WTC11 (cell line): ENCODE measurements at regions not wholly inside any gene's neighbourhood (a gene's known extent, or its start where the extent isn't known, plus 50 kb on each side); places are given as distances from the start of the nearest gene placed in this dataset.

ENCODE experiments used
- ATAC-seq: fragments of 200-7000 bp; cut with Tn5 transposase; 2 replicates; pipeline ENCODE4 v1.10.0; 2021; ENCODE audit warnings: mild to moderate bottlenecking, moderate library complexity
- CTCF ChIA-PET: fragments of 300-600 bp; sonication (Branson Sonifier 250); formaldehyde crosslinking; loops from one replicate; lab custom pipeline; 2021; ENCODE audit warnings: antibody characterized with exemption; lab: Charles Lee
- POLR2A ChIA-PET: fragments of 350-600 bp; sonication (Branson Sonifier 250); formaldehyde crosslinking; loops from one replicate; lab custom pipeline; 2021; ENCODE audit warnings: antibody characterized with exemption; lab: Charles Lee
- DNase-seq: peaks from one replicate; pipeline ENCODE4 v3.0.0; 2021; ENCODE audit warnings: low spot score
- H3K27ac Mint-ChIP-seq: 2 replicates; pipeline ENCODE4 v1.8.0; 2021; ENCODE audit warnings: mixed read lengths
- H3K27me3 Mint-ChIP-seq: 2 replicates; pipeline ENCODE4 v1.8.0; 2021; ENCODE audit warnings: low read depth, mild to moderate bottlenecking, moderate library complexity, mixed read lengths
- H3K36me3 Mint-ChIP-seq: 2 replicates; pipeline ENCODE4 v1.8.0; 2021; ENCODE audit warnings: mixed read lengths
- H3K4me1 Mint-ChIP-seq: 2 replicates; pipeline ENCODE4 v1.8.0; 2022; ENCODE audit warnings: mixed read lengths
- H3K4me3 Mint-ChIP-seq: 2 replicates; pipeline ENCODE4 v1.8.0; 2021; ENCODE audit warnings: mild to moderate bottlenecking, moderate library complexity, mixed read lengths
- H3K9me3 Mint-ChIP-seq: 2 replicates; pipeline ENCODE4 v1.8.0; 2021; ENCODE audit warnings: mixed read lengths
- CREB1 ChIP-seq: sonication (generic); formaldehyde crosslinking; IDR thresholded peaks from 2 replicates; pipeline ENCODE4 v1.8.0; 2023; ENCODE audit warnings: mild to moderate bottlenecking, missing genetic modification reagents
- EMX1 ChIP-seq: fragments of 250-450 bp; sonication (Bioruptor Pico); IDR thresholded peaks from 2 replicates; pipeline ENCODE4 v1.8.0; 2021; ENCODE audit warnings: mild to moderate bottlenecking
- FOXK1 ChIP-seq: sonication (generic); formaldehyde crosslinking; IDR thresholded peaks from 2 replicates; pipeline ENCODE4 v1.8.0; 2022; ENCODE audit warnings: mild to moderate bottlenecking, moderate library complexity, missing genetic modification reagents
- GABPB1 ChIP-seq: sonication (generic); formaldehyde crosslinking; IDR thresholded peaks from 2 replicates; pipeline ENCODE4 v1.8.1; 2023; ENCODE audit warnings: mild to moderate bottlenecking, missing genetic modification reagents
- JAZF1 ChIP-seq: fragments of 250-450 bp; sonication (Bioruptor Pico); IDR thresholded peaks from 2 replicates; pipeline ENCODE4 v1.9.0; 2021; ENCODE audit warnings: moderate library complexity, mild to moderate bottlenecking, inconsistent platforms
- JUN ChIP-seq: sonication (generic); formaldehyde crosslinking; IDR thresholded peaks from 2 replicates; pipeline ENCODE4 v1.8.0; 2023; ENCODE audit warnings: mild to moderate bottlenecking, missing genetic modification reagents
- KAT7 ChIP-seq: sonication (generic); formaldehyde crosslinking; IDR thresholded peaks from 2 replicates; pipeline ENCODE4 v1.8.1; 2023; ENCODE audit warnings: missing genetic modification reagents, mild to moderate bottlenecking, borderline replicate concordance
- MLX ChIP-seq: sonication (generic); formaldehyde crosslinking; IDR thresholded peaks from 2 replicates; pipeline ENCODE4 v1.8.1; 2023; ENCODE audit warnings: mild to moderate bottlenecking, missing genetic modification reagents, moderate library complexity
- NR1H2 ChIP-seq: sonication (generic); formaldehyde crosslinking; IDR thresholded peaks from 2 replicates; pipeline ENCODE4 v1.9.0; 2021; ENCODE audit warnings: mild to moderate bottlenecking, moderate library complexity, missing genetic modification reagents
- PRDM15 ChIP-seq: sonication (generic); formaldehyde crosslinking; IDR thresholded peaks from 2 replicates; pipeline ENCODE4 v1.8.0; 2022; ENCODE audit warnings: missing genetic modification reagents
- PRRX2 ChIP-seq: fragments of 250-450 bp; sonication (Bioruptor Pico); IDR thresholded peaks from 2 replicates; pipeline ENCODE4 v1.8.0; 2021; ENCODE audit warnings: mild to moderate bottlenecking
- SMAD3 ChIP-seq: sonication (generic); formaldehyde crosslinking; IDR thresholded peaks from 2 replicates; pipeline ENCODE4 v1.8.0; 2022; ENCODE audit warnings: missing genetic modification reagents, mild to moderate bottlenecking, borderline replicate concordance
- TEAD1 ChIP-seq: sonication (generic); formaldehyde crosslinking; IDR thresholded peaks from 2 replicates; pipeline ENCODE4 v1.8.0; 2022; ENCODE audit warnings: mild to moderate bottlenecking, missing genetic modification reagents
- TEAD4 ChIP-seq: sonication (generic); formaldehyde crosslinking; IDR thresholded peaks from 2 replicates; pipeline ENCODE4 v1.8.0; 2022; ENCODE audit warnings: mild to moderate bottlenecking, missing genetic modification reagents
- ZBTB43 ChIP-seq: sonication (generic); formaldehyde crosslinking; IDR thresholded peaks from 2 replicates; pipeline ENCODE4 v1.8.1; 2023; ENCODE audit warnings: mild to moderate bottlenecking, missing genetic modification reagents
- ZNF219 ChIP-seq: sonication (generic); formaldehyde crosslinking; IDR thresholded peaks from 2 replicates; pipeline ENCODE4 v1.8.0; 2023; ENCODE audit warnings: missing genetic modification reagents, mild to moderate bottlenecking, borderline replicate concordance
- ZNF263 ChIP-seq: sonication (generic); formaldehyde crosslinking; IDR thresholded peaks from 2 replicates; pipeline ENCODE4 v1.8.1; 2022; ENCODE audit warnings: low read depth, mild to moderate bottlenecking, moderate library complexity, missing genetic modification reagents
- TF ChIP-seq, protein P1 (sequence below): fragments of 250-450 bp; sonication (Bioruptor Pico); conservative IDR thresholded peaks from 2 replicates; pipeline ENCODE4 v1.9.0; 2021; ENCODE audit warnings: mild to moderate bottlenecking

GRCh38 chr12:113581342-113581741, 109.7 kb upstream of the LHX5 start (continued):
- TF ChIP-seq MLX (CRISPR knock-in tag) (no peak), JUN (CRISPR knock-in tag) (no peak), ZNF263 (CRISPR knock-in tag) (no peak), JAZF1 (CRISPR knock-in tag) (no peak), PRRX2 (CRISPR knock-in tag) (no peak), ZNF219 (CRISPR knock-in tag) (no peak), KAT7 (no peak)
- TF ChIP-seq, protein P1, sequence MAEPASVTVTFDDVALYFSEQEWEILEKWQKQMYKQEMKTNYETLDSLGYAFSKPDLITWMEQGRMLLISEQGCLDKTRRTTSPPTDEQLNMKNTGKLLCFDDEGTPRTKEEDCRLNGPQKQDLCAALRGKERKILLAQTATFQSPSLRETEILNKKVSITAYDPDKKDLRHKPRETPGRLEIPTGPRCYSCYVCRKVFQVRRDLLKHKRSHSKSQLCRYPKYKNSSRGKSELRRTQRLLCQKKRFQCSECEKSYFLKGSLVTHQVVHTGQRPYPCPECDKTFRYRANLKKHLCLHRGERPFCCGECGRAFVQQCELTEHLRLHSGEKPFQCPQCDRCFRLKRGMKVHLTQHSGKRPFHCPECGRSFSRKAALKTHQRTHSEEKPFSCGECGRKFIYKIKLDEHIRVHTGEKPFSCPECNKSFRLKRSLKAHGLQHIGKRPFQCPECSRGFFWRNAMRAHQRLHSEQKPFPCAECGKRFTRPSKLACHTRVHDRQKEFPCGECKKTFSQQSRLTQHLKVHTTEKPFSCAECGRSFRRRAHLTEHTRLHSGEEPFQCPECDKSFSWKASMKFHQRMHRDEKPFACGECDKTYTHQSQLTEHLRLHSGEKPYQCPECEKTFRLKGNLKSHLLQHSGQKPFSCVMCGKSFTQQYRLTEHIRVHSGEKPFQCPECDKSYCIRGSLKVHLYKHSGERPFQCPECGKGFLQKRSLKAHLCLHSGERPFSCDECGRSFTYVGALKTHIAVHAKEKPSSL = no peak
- TF ChIP-seq, all 79 proteins: peak for 0

- POLR2A ChIA-PET = no interaction called here
- no peak for DNase-seq
- Mint-ChIP-seq H3K4me3 (no peak overlapping the region), H3K27me3 (peaks cover 5% of the 10 kb centered on the region), H3K9me3 (peaks cover 32% of the 10 kb centered on the region), H3K27ac (no peak overlapping the region), H3K36me3 (peaks cover 31% of the 10 kb centered on the region), H3K4me1 (peaks cover 33% of the 10 kb centered on the region)
- ATAC-seq = no peak
- CTCF ChIA-PET = no interaction called here
- TF ChIP-seq EMX1 (CRISPR knock-in tag) (no peak), TEAD1 (CRISPR knock-in tag) (no peak), CREB1 (no peak), PRRX2 (CRISPR knock-in tag) (no peak), SMAD3 (CRISPR knock-in tag) (no peak)
These were observed 108.8 kb upstream of the LHX5 start for GRCh38 chr12:113580437-113580836.

- peaks cover 1% of the 10 kb centered on the region for H3K27me3 Mint-ChIP-seq
- H3K36me3 Mint-ChIP-seq = peaks cover 31% of the 10 kb centered on the region
- H3K27ac Mint-ChIP-seq = no peak overlapping the region; the same call in 1 of the 2 replicates
- no peak overlapping the region for H3K4me3 Mint-ChIP-seq
- CTCF ChIA-PET = no interaction called here
- DNase-seq = no peak
- ATAC-seq = peak; percentile 57
- TF ChIP-seq FOXK1 (CRISPR knock-in tag) (no peak), GABPB1 (no peak), NR1H2 (CRISPR knock-in tag) (no peak), PRDM15 (CRISPR knock-in tag) (no peak), TEAD4 (CRISPR knock-in tag) (no peak), ZBTB43 (CRISPR knock-in tag) (no peak)
- TF ChIP-seq, all 79 proteins: peak for 0
- peaks cover 32% of the 10 kb centered on the region for H3K9me3 Mint-ChIP-seq
- POLR2A ChIA-PET = no interaction called here
- H3K4me1 Mint-ChIP-seq = peaks cover 28% of the 10 kb centered on the region
These were observed 105.9 kb upstream of the LHX5 start for GRCh38 chr12:113577464-113578129.
